Lung (tissue), 11 donors: ENCODE measurements at regions not wholly inside any gene's neighbourhood (a gene's known extent, or its start where the extent isn't known, plus 50 kb on each side); places are given as distances from the start of the nearest gene placed in this dataset.

Source experiments
- ATAC-seq: fragments of 200-7000 bp; cut with Tn5 transposase; one replicate; pipeline ENCODE4 v1.9.1; 2020; ENCODE audit warnings: moderate number of reproducible peaks; ENCODE audit not compliant: insufficient read depth, low FRiP score
- DNase-seq, 3 donors: peaks; one replicate each; pipeline ENCODE4 v3.0.0-alpha.2; 2013 to 2017
- H3K27ac ChIP-seq, 2 donors: one replicate each; pipeline ENCODE4 v1.5.1; 2013; ENCODE audit warnings: mild to moderate bottlenecking in 2 of 2, moderate library complexity in 2 of 2, control low read depth in 1 of 2, inconsistent platforms in 1 of 2, low read depth in 1 of 2, low read length in 1 of 2
- H3K27me3 ChIP-seq, 3 donors: one replicate each; pipeline ENCODE4 v1.5.1; 2013; ENCODE audit warnings: low read length in 2 of 3; ENCODE audit not compliant: control insufficient read depth in 3 of 3, insufficient read depth in 3 of 3
- H3K36me3 ChIP-seq, 4 donors: one replicate each; pipeline ENCODE4 v1.5.1; 2013; ENCODE audit warnings: low read length in 4 of 4, mild to moderate bottlenecking in 1 of 4, moderate library complexity in 1 of 4; ENCODE audit not compliant: control insufficient read depth in 4 of 4, insufficient read depth in 4 of 4
- H3K4me1 ChIP-seq, 5 donors: one replicate each; pipeline ENCODE4 v1.5.1; 2013; ENCODE audit warnings: low read length in 5 of 5, mild to moderate bottlenecking in 2 of 5, moderate library complexity in 1 of 5; ENCODE audit not compliant: control insufficient read depth in 5 of 5, insufficient read depth in 5 of 5
- H3K4me3 ChIP-seq: one replicate; pipeline ENCODE4 v1.5.1; 2013; ENCODE audit warnings: mild to moderate bottlenecking, control low read depth, moderate library complexity
- H3K9ac ChIP-seq, 2 donors: one replicate each; pipeline ENCODE4 v1.5.1; 2013; ENCODE audit warnings: low read length in 2 of 2, control low read depth in 1 of 2; ENCODE audit not compliant: insufficient read depth in 1 of 2
- H3K9me3 ChIP-seq, 4 donors: one replicate each; pipeline ENCODE4 v1.5.1; 2013; ENCODE audit warnings: low read length in 3 of 4, mild to moderate bottlenecking in 1 of 4, moderate library complexity in 1 of 4; ENCODE audit not compliant: control insufficient read depth in 4 of 4, insufficient read depth in 3 of 4
- CTCF ChIP-seq: IDR thresholded peaks from 2 replicates; pipeline ENCODE4 v1.5.1; 2012; ENCODE audit warnings: mild to moderate bottlenecking; ENCODE audit errors: control extremely low read depth, extremely low read depth
- WGBS, 2 donors: extraction: QIAGEN DNeasy Blood & Tissue Kit; methylation state at CpG; one replicate each; pipeline ENCODE4 v1.1.7; 2013; 5-methylcytosine and 5-hydroxymethylcytosine counted together
- donor health status: control.
- donor health status: control.
- donor health status: Bipolar disorder and iron deficiency.
- donor health status: healthy.
- donor health status: DM: yes; HTN: yes; CAD: no.

- Histone ChIP-seq H3K9me3 (peaks cover 0 to 2% (median 0%) of the 10 kb centered on the region in 4 donors), H3K36me3 (no peaks in the 10 kb centered on the region), H3K27ac (peak overlapping the region in 1 of 2 donors; percentile 33), H3K27me3 (no peaks in the 10 kb centered on the region), H3K4me1 (peaks cover 0 to 4% (median 0%) of the 10 kb centered on the region in 5 donors), H3K4me3 (no peak overlapping the region), H3K9ac (no peak overlapping the region)
- 41 to 51% methylated on average over 4 of the region's 4 CpGs for WGBS, 2 donors
- ATAC-seq (no peak), DNase-seq (no peak)
- TF ChIP-seq CTCF = no peak
These were observed 437.9 kb upstream of the PLXNA2 start for GRCh38 chr1:208681878-208682663.

GRCh38 chr1:208682664-208683013 lies 438.5 kb upstream of the PLXNA2 start:
- peak overlapping the region in 1 of 2 donors; percentile 33 for H3K27ac ChIP-seq

GRCh38 chr1:208683141-208683540 lies 439.0 kb upstream of the PLXNA2 start:
- Histone ChIP-seq H3K9ac (no peak overlapping the region), H3K36me3 (no peaks in the 10 kb centered on the region), H3K4me3 (no peak overlapping the region), H3K27me3 (no peaks in the 10 kb centered on the region), H3K9me3 (peaks cover 0 to 2% (median 0%) of the 10 kb centered on the region in 4 donors), H3K4me1 (peaks cover 0 to 4% (median 0%) of the 10 kb centered on the region in 5 donors), H3K27ac (no peak overlapping the region)
- DNase-seq = no peak
- no peak for TF ChIP-seq CTCF
- ATAC-seq = no peak

More at GRCh38 chr1:208682664-208683013, 438.5 kb upstream of the PLXNA2 start:
- Histone ChIP-seq H3K27me3 (no peaks in the 10 kb centered on the region), H3K9me3 (peaks cover 0 to 2% (median 0%) of the 10 kb centered on the region in 4 donors), H3K36me3 (no peaks in the 10 kb centered on the region), H3K9ac (no peak overlapping the region), H3K4me1 (peaks cover 0 to 4% (median 0%) of the 10 kb centered on the region in 5 donors), H3K4me3 (no peak overlapping the region)
- ATAC-seq = no peak
- TF ChIP-seq CTCF = no peak
- 23 to 41% methylated on average over 2 of the region's 2 CpGs for WGBS, 2 donors
- DNase-seq = no peak
